GM21526 (cell line): ENCODE measurements at regions not wholly inside any gene's neighbourhood (a gene's known extent, or its start where the extent isn't known, plus 50 kb on each side); places are given as distances from the start of the nearest gene placed in this dataset.
"Not testable (repeated sequence)": the region's sequence is repeated elsewhere in the genome, so short reads cannot be mapped to it uniquely, and the experiment has no call there.

Source experiments
- ATAC-seq: cut with Tn5 transposase; IDR thresholded peaks from one replicate; pipeline ENCODE4 v1.9.1; 2021; ENCODE audit warnings: moderate library complexity; ENCODE audit not compliant: unreplicated experiment, low FRiP score

- ATAC-seq: no peak
Observed at GRCh38 chr2:67755156-67755882, 307.5 kb downstream of the C1D start.

DNA sequence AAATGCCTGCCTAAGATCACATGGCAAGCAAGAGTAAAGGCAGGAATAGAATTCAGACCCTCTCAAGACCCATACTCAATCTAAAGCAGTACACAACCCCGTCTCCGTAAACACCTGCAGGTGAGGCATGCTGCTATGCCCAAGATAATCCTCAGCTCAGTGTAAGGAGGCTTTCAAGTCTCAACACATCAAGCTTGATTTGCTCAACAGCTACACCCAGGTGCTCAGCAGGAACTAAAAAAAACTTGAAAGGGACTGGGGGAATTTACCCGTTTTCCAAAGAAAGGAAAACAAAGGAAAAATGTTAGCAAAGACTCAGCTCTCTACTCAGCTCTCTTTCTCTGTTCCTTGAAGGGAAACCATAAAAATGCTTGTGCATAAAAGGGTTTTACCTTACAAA, 301.8 kb downstream of the C1D start:
- no peak for ATAC-seq

- no peak for ATAC-seq
Observed at GRCh38 chr2:67771380-67771779, 291.4 kb downstream of the C1D start.

DNA sequence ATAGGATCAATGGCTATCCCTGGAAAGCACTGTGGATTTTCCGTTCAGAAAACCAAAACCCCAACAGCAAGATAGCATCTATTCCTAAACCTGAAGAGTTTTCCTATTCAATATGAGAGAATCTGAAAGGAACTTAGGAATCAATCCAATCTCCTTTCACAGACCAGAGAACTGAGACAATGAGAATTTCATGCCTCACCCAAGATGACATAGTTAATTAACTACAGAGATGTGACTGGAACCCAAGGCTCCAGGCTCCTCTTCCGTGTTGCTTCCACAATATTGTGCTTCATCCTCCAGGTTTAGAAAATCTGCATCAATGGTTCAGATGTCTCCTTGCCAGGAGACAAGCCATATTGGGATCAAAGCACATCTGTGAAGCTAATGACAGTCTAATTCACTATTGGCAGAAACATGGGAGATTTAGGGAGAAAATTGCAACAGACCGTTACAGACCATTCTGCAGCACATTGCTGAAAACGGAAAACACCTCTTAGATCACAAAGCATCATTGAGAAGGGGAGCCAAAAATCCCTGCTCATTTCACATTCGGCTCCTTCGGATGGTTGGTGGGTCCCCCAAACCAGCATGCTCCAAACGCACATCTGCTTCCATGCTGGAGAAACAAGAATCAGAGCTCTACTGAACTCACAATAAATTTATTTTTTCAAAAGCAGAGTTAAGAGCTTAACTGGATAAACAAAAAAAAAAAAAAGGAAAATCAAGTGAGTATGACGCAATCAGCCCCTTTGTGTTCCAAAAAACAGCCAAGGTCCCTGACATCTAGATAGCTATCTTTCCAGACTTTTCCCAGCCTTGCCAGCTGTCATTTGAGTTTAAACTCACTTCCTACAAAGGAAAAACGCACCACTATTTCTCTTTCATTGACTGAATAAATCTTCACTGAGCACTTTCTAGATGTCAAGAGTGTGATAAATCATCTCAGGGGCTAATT, 290.3 kb downstream of the C1D start:
- ATAC-seq: no peak

- ATAC-seq: no peak
Observed at GRCh38 chr2:67773851-67774250, 289.0 kb downstream of the C1D start.

DNA sequence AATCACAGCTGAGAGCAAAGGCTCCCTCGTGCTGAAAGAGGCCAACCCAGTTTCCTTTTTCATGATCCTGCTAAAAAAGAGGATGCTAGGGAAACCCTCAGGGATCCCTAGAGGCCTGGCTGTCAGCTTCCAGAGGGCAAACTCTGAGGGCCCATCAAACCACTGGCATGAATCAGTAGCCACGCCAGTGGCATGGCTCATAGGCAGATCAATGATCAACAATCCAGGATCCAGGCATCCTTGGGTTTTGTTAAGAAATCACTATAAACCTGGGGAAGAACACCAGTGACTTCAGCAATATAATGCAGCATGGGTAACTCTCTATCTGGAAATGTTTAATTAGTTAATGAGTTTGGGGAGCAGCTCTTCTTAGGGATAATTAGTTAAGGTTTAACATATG, 286.5 kb downstream of the C1D start:
- no peak for ATAC-seq

- no peak for ATAC-seq
Observed at GRCh38 chr2:67777010-67777409, 285.8 kb downstream of the C1D start.

DNA sequence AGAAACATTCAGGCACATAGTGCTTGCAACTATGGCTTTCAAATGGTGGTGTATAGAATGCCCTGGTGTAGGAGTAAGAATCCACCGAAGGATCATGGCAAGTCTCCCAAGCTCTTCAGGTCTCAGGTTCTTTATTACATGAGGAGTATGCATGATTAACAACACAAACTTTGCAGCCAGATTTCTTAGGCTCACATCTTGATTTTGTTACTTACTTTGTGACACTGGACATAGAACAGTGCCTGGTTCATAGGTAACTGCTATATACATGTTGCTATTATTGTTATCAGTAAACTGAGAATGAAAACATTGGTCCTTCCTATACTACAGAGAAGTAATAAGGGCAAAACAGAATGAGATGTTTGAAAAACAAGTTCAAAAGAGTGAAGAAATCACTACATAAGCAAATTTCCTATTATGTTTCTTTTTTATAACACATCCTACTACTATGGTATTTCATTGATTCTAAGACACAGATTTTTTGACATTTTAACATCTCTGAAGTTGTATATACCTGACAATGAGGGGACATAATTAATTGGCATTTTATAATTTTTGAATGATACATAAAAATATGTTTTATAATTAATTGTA, 284.9 kb downstream of the C1D start:
- no peak for ATAC-seq

DNA sequence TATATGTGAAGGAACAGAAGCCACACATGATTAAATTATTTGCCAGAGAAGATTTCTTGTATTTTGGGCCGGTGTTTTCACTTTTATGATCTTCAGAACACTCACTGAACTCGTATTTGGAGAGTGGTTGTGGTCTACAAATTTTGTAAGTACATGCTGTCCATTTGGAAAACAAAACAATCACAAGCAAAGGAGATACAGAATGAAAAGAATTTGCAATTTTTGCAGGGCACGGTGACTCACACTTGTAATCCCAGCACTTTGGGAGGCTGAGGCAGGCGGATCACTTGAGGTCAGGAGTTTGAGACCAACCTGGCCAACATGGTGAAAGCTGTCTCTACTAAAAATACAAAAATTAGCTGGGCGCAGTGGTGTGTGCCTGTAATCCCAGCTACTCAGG, 282.0 kb downstream of the C1D start:
- not testable (repeated sequence) for ATAC-seq

DNA sequence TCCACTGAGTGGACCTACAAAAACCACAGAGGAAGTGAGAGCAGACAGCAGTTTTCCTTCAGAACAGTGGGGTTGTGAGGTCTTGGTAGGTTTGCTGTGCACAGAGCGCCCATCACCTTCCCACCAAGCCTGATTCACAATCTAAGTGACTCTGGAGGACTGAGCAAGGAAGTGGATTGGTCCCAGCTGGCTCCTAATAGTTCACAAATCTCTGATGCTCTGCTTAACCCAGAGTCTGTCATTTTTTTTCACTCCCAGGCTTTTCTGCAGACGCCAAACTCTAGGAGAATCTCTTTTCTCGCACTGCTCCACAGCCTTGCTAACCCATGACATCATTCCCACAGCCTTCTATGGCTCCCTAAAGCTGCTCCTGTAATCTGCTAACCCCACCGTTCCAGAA, 280.4 kb downstream of the C1D start:
- ATAC-seq: no peak

DNA sequence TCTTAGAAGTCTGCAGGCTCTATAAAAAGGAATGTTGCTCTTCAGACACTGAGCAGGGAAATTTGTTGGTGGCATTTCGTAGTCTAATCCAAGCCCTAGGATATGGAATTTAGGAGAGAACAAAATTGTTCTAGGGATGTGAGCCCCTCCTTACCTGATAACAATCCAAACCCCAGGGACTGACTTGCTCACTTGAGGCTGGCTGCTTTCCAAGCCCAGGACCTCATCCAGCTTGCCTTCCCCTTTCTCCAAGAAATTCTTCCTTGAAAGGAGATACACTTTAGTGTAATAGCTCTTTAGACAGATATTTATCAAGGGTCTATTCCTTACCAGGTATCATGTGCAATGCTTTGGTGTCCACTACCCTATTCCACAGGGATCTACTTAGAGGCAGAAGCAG, 279.8 kb downstream of the C1D start:
- ATAC-seq: no peak

GRCh38 chr2:67790622-67791021, 272.2 kb downstream of the C1D start:
- ATAC-seq: no peak

- no peak for ATAC-seq
Observed at GRCh38 chr2:67792191-67792590, 270.6 kb downstream of the C1D start.

DNA sequence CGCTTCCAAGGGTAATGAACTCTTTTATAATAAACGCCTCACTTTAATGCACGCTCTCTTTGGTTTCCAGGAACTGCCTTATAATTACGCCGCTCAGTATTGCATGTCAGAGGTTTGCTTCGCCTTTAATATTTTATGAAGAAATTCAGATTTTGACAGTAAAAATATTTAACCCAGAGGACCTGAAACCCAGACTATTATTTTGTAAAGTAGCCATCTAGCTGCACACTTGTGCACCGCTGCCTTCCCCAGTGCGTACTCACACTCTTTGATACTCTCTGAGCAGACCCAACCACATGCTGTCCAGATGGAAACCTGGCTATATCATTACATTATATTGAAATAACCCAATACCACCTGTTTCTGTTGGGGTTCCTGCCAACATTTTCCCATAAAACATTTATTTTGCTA, 270.1 kb downstream of the C1D start:
- ATAC-seq: no peak

DNA sequence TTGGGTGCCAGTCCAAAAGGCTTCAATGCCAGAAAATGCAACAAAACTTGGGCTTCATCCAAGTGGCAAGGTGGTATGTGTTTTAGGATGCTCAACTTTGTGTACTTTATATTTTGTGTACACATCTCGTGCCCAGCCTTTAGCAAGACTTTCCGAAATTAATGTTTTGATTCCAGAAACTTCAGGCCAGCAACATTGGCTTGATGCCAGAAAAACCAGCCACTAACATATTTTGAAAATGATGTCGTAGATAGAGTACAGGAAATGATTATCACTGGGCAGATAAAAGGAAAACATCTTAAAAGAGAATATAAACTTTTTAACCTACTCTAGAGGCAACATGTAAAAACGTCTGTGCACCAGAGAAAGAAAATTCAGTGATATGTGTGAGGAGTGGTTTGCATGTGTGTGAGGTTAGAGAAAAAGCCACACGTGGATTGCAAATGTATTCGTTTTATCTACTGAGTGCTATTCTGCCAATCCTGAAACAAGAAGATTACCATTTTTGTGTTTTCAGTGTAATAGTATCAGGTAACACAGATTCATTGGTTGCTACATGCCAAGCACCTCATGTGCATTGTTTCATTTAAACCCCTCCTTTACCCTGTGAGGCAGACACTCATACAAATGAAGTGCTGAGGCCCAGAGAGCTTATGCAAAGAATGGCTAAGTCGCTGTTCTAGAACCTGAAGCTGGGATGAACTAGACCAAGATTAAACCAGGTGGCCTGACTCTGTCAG, 264.8 kb downstream of the C1D start:
- ATAC-seq: no peak

GRCh38 chr2:67798541-67799160, 264.2 kb downstream of the C1D start:
- ATAC-seq: no peak

DNA sequence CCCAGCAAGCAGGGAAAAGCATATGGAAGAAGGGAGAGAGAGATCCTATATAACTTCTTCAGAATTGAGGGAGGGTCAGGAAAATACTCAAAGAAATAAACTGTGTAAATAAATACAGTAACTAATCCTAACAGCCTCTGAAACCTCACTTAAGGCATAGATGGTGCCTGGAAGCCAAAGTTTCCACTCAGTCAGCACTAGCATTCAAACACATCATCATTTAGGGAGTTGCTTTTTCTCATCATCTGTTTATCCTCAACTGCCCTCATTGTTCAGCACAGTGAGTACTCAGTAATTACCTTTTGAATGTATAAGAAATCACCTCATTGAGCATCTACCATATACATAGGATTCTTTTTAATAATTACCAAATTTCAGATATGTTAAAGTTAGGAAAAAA, 262.9 kb downstream of the C1D start:
- no peak for ATAC-seq

DNA sequence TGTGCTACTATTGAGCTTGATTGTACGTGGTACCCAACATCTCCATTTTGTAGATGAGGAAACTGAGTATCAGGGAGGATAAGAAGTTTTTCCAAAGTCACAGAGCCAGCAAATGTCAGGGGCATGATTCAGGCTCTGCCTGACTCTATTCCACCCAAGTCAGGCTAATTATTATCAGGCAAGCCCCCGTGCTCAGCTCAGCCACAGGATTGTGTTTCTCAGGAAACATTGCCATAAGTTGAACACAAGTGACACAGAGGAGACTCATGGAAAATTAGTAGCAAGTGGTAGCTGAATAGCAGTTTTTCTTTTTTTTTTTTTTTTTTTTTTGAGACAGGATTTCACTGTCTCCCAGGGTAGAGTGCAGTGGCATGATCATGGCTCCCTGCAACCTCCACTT, 260.5 kb downstream of the C1D start:
- no peak for ATAC-seq

- ATAC-seq: no peak
Observed at GRCh38 chr2:67802824-67803223, 260.0 kb downstream of the C1D start.

GRCh38 chr2:67806816-67807215, 256.0 kb downstream of the C1D start:
- no peak for ATAC-seq
